Smooth muscle cell (in vitro differentiated cells): ENCODE measurements at regions not wholly inside any gene's neighbourhood (a gene's known extent, or its start where the extent isn't known, plus 50 kb on each side); places are given as distances from the start of the nearest gene placed in this dataset.

ENCODE experiments used
- DNase-seq: peaks from one replicate; lab custom pipeline; 2025; ENCODE audit not compliant: unreplicated experiment; lab: John Stamatoyannopoulos, UW
- H2AFZ ChIP-seq: fragments of 200-600 bp; sonication (generic); 2 replicates; pipeline ENCODE4 v1.6.0; 2016; ENCODE audit warnings: antibody characterized with exemption, low read depth, mild to moderate bottlenecking
- H3F3A ChIP-seq: fragments of 200-600 bp; sonication (generic); 2 replicates; pipeline ENCODE4 v1.6.0; 2017; ENCODE audit warnings: antibody characterized with exemption, low read depth
- H3K27ac ChIP-seq: fragments of 200-600 bp; sonication (generic); 2 replicates; pipeline ENCODE4 v1.5.1; 2016; ENCODE audit warnings: low read depth, mild to moderate bottlenecking
- H3K27me3 ChIP-seq: fragments of 200-600 bp; sonication (generic); 2 replicates; pipeline ENCODE4 v1.6.1; 2016; ENCODE audit warnings: low read depth, mild to moderate bottlenecking
- H3K36me3 ChIP-seq: fragments of 200-600 bp; sonication (generic); 2 replicates; pipeline ENCODE4 v1.5.1; 2016; ENCODE audit warnings: low read depth
- H3K4me1 ChIP-seq: fragments of 200-600 bp; sonication (generic); 2 replicates; pipeline ENCODE4 v1.5.1; 2016; ENCODE audit warnings: low read depth
- H3K4me2 ChIP-seq: fragments of 200-600 bp; sonication (generic); 2 replicates; pipeline ENCODE4 v1.6.0; 2016; ENCODE audit warnings: mild to moderate bottlenecking
- H3K4me3 ChIP-seq: fragments of 200-600 bp; sonication (generic); 2 replicates; pipeline ENCODE4 v1.5.1; 2016; ENCODE audit warnings: mild to moderate bottlenecking
- H3K79me2 ChIP-seq: fragments of 200-600 bp; sonication (generic); 2 replicates; pipeline ENCODE4 v1.6.0; 2016; ENCODE audit warnings: low read depth, mild to moderate bottlenecking
- H3K9ac ChIP-seq: fragments of 200-600 bp; sonication (generic); 2 replicates; pipeline ENCODE4 v1.6.0; 2016; ENCODE audit warnings: low read depth
- H3K9me3 ChIP-seq: fragments of 200-600 bp; sonication (generic); replicated peaks from 2 replicates; pipeline ENCODE4 v1.5.1; 2016; ENCODE audit warnings: low read depth
- H4K20me1 ChIP-seq: fragments of 200-600 bp; sonication (generic); 2 replicates; pipeline ENCODE4 v1.6.0; 2016; ENCODE audit warnings: low read depth
- WGBS: methylation state at CpG from one replicate; pipeline ENCODE4 v1.1.7; 2016; ENCODE audit warnings: low lambda C conversion rate; 5-methylcytosine and 5-hydroxymethylcytosine counted together
- TF ChIP-seq, protein P1 (sequence below): fragments of 200-600 bp; sonication (generic); IDR thresholded peaks from 2 replicates; pipeline ENCODE4 v1.5.1; 2017; ENCODE audit warnings: borderline replicate concordance, mild to moderate bottlenecking, antibody characterized with exemption; ENCODE audit not compliant: insufficient read depth, poor library complexity, severe bottlenecking

DNA sequence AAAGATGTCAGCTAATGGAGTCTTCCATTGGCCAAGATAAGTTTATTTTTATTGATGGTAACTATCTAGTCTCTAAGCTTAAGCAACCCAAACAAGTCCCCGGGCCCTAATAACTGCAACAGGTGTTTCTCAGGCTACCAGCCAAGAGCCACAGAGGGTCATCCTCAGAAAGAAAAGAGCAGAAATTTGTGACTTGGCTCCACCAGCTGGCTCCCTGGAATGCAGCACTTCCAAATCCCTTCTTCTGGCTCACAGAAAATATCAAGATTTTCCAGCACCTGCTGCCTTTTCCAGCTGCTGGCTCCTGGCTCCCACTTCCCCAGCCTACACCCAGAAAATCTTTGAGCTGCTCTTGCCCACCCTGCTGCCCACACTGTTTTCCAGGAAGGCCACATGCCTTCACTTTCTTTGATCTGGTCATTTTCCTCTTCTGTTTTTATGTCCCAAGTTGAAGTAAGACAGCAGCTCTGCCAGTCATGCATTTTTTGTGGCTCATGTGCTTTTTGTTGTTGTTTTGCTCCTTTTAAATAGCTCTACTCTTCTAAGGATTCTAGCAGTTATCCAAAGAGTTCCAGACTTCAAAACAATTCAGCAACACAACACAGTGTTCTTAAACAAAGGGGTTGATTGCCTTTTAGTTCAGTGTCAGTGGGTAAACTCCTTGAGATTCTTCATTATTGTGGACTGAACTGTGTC lies 151.0 kb upstream of the SMLR1 start:
- Histone ChIP-seq H2AFZ (no peak overlapping the region), H3K36me3 (no peaks in the 10 kb centered on the region), H3F3A (no peaks in the 10 kb centered on the region), H3K4me2 (peak overlapping the region; percentile 16), H3K79me2 (no peaks in the 10 kb centered on the region), H3K4me3 (no peak overlapping the region), H4K20me1 (no peaks in the 10 kb centered on the region), H3K9ac (no peak overlapping the region), H3K27ac (peak overlapping the region; percentile 32), H3K4me1 (peaks cover 6% of the 10 kb centered on the region), H3K9me3 (no peaks in the 10 kb centered on the region), H3K27me3 (no peaks in the 10 kb centered on the region)
- TF ChIP-seq, protein P1, sequence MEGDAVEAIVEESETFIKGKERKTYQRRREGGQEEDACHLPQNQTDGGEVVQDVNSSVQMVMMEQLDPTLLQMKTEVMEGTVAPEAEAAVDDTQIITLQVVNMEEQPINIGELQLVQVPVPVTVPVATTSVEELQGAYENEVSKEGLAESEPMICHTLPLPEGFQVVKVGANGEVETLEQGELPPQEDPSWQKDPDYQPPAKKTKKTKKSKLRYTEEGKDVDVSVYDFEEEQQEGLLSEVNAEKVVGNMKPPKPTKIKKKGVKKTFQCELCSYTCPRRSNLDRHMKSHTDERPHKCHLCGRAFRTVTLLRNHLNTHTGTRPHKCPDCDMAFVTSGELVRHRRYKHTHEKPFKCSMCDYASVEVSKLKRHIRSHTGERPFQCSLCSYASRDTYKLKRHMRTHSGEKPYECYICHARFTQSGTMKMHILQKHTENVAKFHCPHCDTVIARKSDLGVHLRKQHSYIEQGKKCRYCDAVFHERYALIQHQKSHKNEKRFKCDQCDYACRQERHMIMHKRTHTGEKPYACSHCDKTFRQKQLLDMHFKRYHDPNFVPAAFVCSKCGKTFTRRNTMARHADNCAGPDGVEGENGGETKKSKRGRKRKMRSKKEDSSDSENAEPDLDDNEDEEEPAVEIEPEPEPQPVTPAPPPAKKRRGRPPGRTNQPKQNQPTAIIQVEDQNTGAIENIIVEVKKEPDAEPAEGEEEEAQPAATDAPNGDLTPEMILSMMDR, result no peak
- no peak for DNase-seq
- WGBS, result 44% methylated on average over 1 of the region's 1 CpG

DNA sequence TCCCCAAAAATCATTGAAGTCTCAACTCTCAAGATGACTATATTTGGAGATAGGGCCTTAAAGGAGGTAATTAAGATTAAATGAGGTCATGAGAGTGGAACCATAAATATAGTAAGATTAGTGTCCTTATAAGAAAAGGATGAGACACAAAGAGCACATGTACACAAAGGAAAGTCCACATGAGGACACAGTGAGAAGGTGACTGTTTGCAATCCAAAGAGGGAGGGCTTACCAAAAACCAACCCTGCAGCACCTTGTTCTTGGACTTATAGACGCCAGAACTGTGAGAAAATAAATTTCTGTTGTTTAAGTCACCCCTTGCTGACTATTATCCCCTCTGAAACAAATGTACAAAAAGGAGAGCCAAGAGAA lies 150.4 kb upstream of the SMLR1 start:
- Histone ChIP-seq H3K4me1 (peaks cover 10% of the 10 kb centered on the region), H4K20me1 (no peaks in the 10 kb centered on the region), H3F3A (no peaks in the 10 kb centered on the region), H3K4me3 (no peak overlapping the region), H3K79me2 (no peaks in the 10 kb centered on the region), H3K27me3 (no peaks in the 10 kb centered on the region), H2AFZ (no peak overlapping the region), H3K27ac (peak overlapping the region; percentile 32), H3K9ac (no peak overlapping the region), H3K4me2 (no peak overlapping the region), H3K9me3 (no peaks in the 10 kb centered on the region), H3K36me3 (no peaks in the 10 kb centered on the region)
- DNase-seq, result no peak
- TF ChIP-seq, protein P1, result no peak
- WGBS, result 84% methylated on average over 1 of the region's 1 CpG

DNA sequence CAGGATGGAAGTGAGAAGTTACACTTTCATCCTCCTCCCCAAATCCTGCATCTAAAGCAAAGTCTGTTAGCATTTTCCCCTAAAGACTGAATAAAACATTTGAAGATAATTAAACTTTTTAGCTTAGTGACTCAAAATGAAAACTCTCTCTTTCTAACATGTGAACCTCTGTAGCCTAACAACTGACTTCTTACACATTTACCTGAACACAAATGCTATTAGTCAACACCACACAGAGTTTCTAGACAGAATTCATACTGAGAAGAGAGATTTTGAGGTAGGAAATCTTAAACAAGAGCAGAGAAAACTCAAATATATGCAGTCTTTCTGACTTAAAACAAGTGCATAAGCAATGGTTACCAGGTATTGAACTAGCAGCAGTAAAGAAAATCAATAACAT lies 149.9 kb upstream of the SMLR1 start:
- no peak overlapping the region for H2AFZ ChIP-seq
- peaks cover 10% of the 10 kb centered on the region for H3K4me1 ChIP-seq
- no peaks in the 10 kb centered on the region for H3K27me3 ChIP-seq
- H4K20me1 ChIP-seq, result no peaks in the 10 kb centered on the region
- no peak for DNase-seq
- TF ChIP-seq, protein P1, result no peak
- H3K4me3 ChIP-seq, result no peak overlapping the region
- no peak overlapping the region for H3K27ac ChIP-seq
- H3K9ac ChIP-seq, result no peak overlapping the region
- no peaks in the 10 kb centered on the region for H3F3A ChIP-seq
- H3K4me2 ChIP-seq, result no peak overlapping the region
- no peaks in the 10 kb centered on the region for H3K9me3 ChIP-seq
- H3K79me2 ChIP-seq, result no peaks in the 10 kb centered on the region
- H3K36me3 ChIP-seq, result no peaks in the 10 kb centered on the region

DNA sequence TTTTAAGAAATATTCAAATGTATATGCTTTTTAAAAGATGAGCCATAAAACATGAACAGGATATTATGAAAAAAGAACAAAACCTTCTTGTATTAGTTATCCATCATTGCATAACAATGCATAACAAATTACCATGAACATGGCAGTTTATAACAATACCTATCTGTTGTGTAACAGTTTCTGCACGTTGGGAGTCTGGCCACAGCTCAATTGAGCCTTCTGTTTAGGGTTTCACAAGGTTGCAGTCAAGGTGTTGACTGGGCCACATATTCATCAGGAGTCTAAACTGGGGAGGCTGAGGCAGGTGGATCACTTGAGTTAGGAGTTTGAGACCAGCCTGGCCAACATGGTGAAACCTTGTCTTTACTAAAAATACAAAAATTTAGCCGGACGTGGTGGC lies 149.4 kb upstream of the SMLR1 start:
- Histone ChIP-seq H3K27me3 (no peaks in the 10 kb centered on the region), H3K36me3 (no peaks in the 10 kb centered on the region), H3K4me2 (no peak overlapping the region), H4K20me1 (no peaks in the 10 kb centered on the region), H3F3A (no peaks in the 10 kb centered on the region), H3K27ac (no peak overlapping the region), H3K9ac (no peak overlapping the region), H3K4me3 (no peak overlapping the region), H3K4me1 (peaks cover 10% of the 10 kb centered on the region), H3K9me3 (no peaks in the 10 kb centered on the region), H3K79me2 (no peaks in the 10 kb centered on the region), H2AFZ (no peak overlapping the region)
- TF ChIP-seq, protein P1, result no peak
- no peak for DNase-seq
- 63% methylated on average over 3 of the region's 3 CpGs for WGBS
